SJCRH30 (cell line): ENCODE measurements at regions not wholly inside any gene's neighbourhood (a gene's known extent, or its start where the extent isn't known, plus 50 kb on each side); places are given as distances from the start of the nearest gene placed in this dataset.
"Not testable (repeated sequence)": the region's sequence is repeated elsewhere in the genome, so short reads cannot be mapped to it uniquely, and the experiment has no call there.

Experiments used
- DNase-seq, 2 experiments: peaks; one replicate each; pipeline ENCODE4 v3.0.0-alpha.2; 2015 to 2020
- H3K27ac ChIP-seq: fragments of 250-450 bp; sonication (Bioruptor Pico); 2 replicates; pipeline ENCODE4 v1.5.1; 2020; ENCODE audit warnings: mild to moderate bottlenecking, moderate library complexity
- H3K27me3 ChIP-seq: fragments of 250-450 bp; sonication (Bioruptor Pico); 2 replicates; pipeline ENCODE4 v1.5.1; 2020; ENCODE audit warnings: mild to moderate bottlenecking, moderate library complexity
- H3K36me3 ChIP-seq: fragments of 250-450 bp; sonication (Bioruptor Pico); 2 replicates; pipeline ENCODE4 v1.5.1; 2020; ENCODE audit warnings: mild to moderate bottlenecking, moderate library complexity
- H3K4me1 ChIP-seq: fragments of 250-450 bp; sonication (Bioruptor Pico); 2 replicates; pipeline ENCODE4 v1.5.1; 2020; ENCODE audit warnings: mild to moderate bottlenecking, moderate library complexity
- H3K4me3 ChIP-seq: fragments of 250-450 bp; sonication (Bioruptor Pico); 2 replicates; pipeline ENCODE4 v1.5.1; 2020; ENCODE audit warnings: mild to moderate bottlenecking, moderate library complexity
- H3K9me3 ChIP-seq: fragments of 250-450 bp; sonication (Bioruptor Pico); replicated peaks from 2 replicates; pipeline ENCODE4 v1.5.1; 2020; ENCODE audit warnings: mild to moderate bottlenecking, moderate library complexity

DNA sequence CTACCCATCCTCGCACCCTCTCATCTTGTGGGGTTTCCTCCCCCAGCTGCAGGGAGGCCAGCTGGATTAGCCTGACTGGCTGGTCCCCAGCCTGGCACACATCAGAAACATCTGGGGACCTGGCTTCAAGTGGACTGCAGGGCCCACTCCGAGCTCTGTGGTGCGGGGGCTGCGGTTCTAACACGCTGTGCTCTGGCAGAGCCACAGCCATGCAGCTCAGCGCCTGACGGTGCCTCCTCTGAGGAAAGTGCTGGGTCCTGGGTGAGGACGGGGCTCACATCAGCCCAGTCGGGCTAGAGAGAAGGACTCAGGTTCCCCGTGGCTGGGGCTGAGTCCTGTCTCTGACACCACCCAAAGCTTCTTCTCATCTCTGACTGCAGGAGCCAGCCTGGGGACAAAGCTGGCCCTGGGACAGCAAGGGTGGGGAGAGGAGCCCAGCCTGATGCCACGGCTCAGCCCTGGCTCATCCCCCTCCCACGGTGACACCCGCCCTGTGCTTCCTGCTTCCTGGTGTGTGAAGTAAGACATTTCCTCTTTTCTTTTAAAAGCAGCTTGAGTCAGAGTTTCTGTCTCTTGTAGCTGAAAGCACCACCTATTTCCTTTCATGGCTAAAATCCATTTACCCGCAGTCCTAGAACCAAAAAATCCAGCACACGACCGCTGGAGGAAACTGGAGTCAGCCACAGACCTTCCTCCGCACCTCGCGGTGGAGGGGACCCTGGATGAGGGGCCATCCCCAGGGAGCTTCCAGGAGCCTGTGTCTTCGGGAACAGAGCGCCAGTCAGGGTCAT is 127.4 kb upstream of the AFDN start:
- Histone ChIP-seq H3K36me3 (no peaks in the 10 kb centered on the region), H3K27me3 (no peaks in the 10 kb centered on the region), H3K9me3 (no peaks in the 10 kb centered on the region), H3K4me1 (no peaks in the 10 kb centered on the region), H3K27ac (no peak overlapping the region), H3K4me3 (no peak overlapping the region)
- DNase-seq, result no peak

DNA sequence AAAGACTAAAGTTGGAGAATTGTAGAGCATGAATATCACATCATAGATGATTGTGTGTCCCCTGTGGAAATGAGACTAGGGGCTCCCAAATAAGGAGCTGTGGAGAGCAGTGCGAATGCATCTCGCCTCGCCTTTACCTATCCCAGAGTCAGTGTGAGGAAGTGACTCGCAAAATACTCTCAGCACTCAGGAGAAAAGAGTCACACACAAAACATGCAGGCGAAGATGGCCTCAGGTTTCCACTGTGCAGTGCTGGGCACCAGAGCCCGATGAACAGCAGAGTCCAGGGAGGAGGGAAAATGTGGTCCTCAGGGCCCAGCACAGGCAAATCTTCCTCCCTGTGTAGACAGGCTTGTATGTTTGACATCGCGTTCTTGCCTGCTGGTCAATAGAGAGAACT is 126.5 kb upstream of the AFDN start:
- Histone ChIP-seq H3K27ac (no peak overlapping the region), H3K36me3 (no peaks in the 10 kb centered on the region), H3K27me3 (0 out of 2 replicates have a peak, but pooled peaks cover 4% of the 10 kb centered on the region), H3K9me3 (no peaks in the 10 kb centered on the region), H3K4me1 (no peaks in the 10 kb centered on the region), H3K4me3 (no peak overlapping the region)
- no peak for DNase-seq

DNA sequence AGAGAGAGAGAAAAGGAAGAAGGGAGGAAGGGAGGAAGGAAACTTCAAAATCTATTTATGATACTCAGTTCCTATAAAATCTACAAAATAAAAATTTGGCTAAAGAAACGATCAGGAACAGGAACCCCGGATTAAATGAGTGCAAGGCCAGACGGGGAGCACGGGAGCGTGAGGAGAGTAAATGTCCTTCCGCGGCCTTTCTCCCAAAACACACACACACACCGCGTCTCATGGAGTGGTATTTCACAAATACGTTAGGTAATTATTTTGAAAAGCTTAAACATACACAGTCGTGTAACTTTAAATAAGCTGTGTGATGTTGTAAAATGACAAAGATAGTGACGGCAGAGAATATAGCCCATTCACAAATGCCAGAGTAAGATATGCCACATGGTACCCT is 125.7 kb upstream of the AFDN start:
- Histone ChIP-seq H3K36me3 (no peaks in the 10 kb centered on the region), H3K27ac (no peak overlapping the region), H3K4me3 (no peak overlapping the region), H3K27me3 (0 out of 2 replicates have a peak, but pooled peaks cover 4% of the 10 kb centered on the region), H3K4me1 (no peaks in the 10 kb centered on the region), H3K9me3 (no peaks in the 10 kb centered on the region)
- no peak for DNase-seq

DNA sequence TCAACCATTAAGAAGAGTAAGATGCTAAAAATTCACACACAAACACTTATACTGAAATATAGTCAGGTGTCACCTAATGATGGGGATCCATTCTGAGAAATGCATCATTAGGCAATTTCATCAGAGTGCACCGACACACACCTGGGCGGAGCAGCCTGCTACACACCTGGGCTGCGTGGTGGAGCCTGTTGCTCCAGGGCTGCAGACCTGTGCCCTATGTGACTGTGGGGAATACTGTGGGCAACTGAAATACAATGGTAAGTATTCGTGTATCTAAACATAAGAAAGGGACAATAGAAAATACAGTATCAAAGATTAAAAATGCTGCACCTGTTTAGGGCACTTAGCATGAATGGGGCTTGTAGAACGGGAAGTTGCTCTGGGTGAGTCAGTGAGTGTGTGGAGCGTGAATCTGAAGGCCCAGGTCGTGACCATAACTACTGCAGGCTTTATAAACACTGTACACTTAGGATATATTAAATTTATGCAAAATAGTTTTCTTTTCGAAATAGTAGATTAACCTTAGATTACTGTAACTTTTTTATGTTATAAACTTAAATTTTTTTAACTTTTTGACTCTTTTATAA is 124.4 kb upstream of the AFDN start:
- DNase-seq, result no peak
- Histone ChIP-seq H3K27ac (no peak overlapping the region), H3K4me1 (0 out of 2 replicates have a peak, but pooled peaks cover 3% of the 10 kb centered on the region), H3K27me3 (0 out of 2 replicates have a peak, but pooled peaks cover 4% of the 10 kb centered on the region), H3K36me3 (no peaks in the 10 kb centered on the region), H3K4me3 (no peak overlapping the region), H3K9me3 (no peaks in the 10 kb centered on the region)

DNA sequence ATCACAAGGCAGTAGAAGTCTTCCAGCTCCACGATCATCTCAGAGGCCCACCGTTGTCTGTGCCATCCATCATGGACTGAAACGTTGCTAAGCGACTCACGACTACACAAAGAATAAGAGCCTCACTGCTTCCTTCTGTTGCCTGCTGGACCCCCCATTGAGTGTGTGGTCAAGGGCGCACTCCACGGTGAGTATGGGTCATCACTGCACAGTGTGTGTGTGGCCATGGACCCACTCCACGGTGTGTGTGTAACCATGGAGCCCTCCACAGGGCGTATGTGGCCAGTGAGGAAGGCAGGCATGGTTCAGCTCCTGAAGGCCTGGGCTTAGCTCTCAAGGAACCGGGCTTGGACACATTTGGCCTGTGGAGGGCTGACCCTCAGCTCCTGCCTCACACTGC is 123.4 kb upstream of the AFDN start:
- H3K27me3 ChIP-seq, result 0 out of 2 replicates have a peak, but pooled peaks cover 4% of the 10 kb centered on the region
- DNase-seq, result no peak
- no peaks in the 10 kb centered on the region for H3K9me3 ChIP-seq
- no peak overlapping the region for H3K27ac ChIP-seq
- no peak overlapping the region for H3K4me3 ChIP-seq
- H3K36me3 ChIP-seq, result no peaks in the 10 kb centered on the region
- H3K4me1 ChIP-seq, result 0 out of 2 replicates have a peak, but pooled peaks cover 4% of the 10 kb centered on the region

DNA sequence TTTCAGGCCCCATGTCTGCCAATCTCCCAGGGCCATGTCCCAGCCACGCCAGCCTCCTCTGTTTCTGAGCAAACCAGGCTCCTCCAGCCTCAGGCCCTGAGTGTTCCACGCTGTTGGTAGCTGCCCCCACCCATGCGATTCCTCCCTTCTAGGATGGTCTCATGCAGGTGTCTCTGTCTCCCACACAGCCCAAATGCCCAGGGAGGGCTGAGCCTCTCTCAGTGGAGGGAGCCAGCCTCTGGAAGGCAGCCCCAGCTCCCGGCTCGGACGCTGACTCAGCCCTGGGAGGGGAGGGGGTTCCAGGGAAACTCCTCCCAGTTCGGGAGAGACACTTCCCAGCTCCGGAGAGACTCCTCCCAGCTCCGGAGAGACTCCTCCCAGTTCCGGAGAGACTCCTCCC is 122.9 kb upstream of the AFDN start:
- no peak for DNase-seq
- Histone ChIP-seq H3K9me3 (no peaks in the 10 kb centered on the region), H3K36me3 (no peaks in the 10 kb centered on the region), H3K27ac (no peak overlapping the region), H3K4me3 (no peak overlapping the region), H3K27me3 (0 out of 2 replicates have a peak, but pooled peaks cover 4% of the 10 kb centered on the region), H3K4me1 (0 out of 2 replicates have a peak, but pooled peaks cover 4% of the 10 kb centered on the region)

DNA sequence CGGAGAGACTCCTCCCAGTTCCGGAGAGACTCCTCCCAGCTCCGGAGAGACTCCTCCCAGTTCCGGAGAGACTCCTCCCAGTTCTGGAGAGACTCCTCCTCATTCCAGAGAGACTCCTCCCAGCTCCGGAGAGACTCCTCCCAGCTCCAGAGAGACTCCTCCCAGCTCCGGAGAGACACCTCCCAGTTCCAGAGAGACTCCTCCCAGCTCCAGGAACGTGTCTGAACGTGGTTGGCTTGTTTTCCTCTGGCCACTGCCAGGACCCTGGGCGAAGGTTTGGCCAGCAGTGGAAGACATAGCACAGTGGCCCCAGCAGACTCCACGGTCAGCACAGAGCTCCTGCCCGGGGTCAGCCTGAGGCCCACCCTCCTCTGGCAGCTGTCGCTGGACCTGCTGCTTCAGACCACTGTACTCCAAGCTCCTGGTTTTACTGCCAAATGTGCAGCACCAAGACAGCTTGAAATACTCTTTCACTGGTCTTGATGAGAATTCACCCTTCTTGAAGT is 122.3 kb upstream of the AFDN start:
- Histone ChIP-seq H3K27ac (no peak overlapping the region), H3K9me3 (no peaks in the 10 kb centered on the region), H3K27me3 (0 out of 2 replicates have a peak, but pooled peaks cover 4% of the 10 kb centered on the region), H3K36me3 (no peaks in the 10 kb centered on the region), H3K4me1 (0 out of 2 replicates have a peak, but pooled peaks cover 4% of the 10 kb centered on the region), H3K4me3 (no peak overlapping the region)
- DNase-seq, result no peak

DNA sequence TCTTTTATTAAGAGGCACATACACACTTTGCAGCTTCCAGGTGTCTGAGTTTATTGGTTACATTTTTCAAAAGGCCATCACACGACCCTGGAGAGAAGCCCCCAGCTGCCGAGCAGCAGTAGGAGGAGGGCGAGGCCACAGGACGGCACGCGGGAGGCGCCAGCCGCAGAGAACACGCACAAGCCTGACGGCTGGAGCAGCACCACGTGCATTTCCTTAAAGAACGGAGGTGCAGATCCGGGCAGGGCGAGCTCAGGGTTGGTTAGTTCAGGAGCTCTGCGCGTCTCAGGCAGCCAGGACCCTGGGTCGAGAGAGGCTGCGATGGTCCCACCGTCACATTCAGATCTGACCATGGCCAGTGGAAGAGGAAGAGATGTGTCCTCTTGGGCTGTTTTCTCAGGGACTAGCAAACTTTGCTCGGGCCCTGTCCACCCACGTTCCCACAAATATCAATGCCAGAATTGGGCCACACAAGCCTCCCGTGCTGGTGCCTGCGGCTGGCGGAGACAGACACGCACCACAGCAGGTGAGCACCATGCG is 121.4 kb upstream of the AFDN start:
- Histone ChIP-seq H3K4me3 (no peak overlapping the region), H3K27ac (no peak overlapping the region), H3K27me3 (0 out of 2 replicates have a peak, but pooled peaks cover 4% of the 10 kb centered on the region), H3K4me1 (0 out of 2 replicates have a peak, but pooled peaks cover 4% of the 10 kb centered on the region), H3K36me3 (no peaks in the 10 kb centered on the region), H3K9me3 (no peaks in the 10 kb centered on the region)
- DNase-seq, result no peak

DNA sequence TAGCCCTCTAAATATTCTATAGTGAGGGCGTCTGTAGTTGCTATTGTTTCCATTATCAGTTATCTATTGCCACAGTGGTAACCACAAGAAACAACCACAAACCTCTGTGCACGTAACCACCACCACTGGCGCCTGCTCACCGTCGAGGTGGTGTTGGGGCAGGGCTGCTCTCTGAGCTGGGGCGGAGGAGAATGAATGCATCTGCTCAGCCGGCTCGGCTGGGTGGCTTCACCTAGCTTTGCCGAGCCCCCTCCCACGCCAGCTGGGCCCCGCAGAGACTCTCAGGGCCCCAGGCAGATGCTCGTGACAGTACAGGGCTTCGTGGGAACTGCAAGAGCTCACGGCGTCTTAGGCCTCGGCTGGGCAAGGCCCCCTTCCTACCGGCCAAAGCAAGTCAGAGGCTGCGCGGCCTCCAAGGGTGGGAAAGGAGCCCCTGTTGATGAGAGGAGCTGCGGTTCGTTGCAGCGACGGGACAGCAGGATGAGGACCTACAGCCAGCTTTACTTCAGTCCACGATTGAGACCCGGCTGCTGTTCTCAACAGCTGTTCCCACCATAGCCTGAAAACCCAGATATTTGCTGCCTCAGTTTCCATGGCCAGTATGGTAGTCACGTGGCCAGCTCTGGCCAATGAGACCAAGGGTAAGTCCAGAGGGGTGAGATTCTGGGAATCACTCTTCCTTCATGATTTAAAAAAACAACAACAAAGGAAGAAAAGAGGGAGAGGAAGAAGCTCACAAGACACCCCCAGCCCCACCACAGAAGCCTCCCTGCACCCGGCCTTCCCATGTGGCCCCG is 120.2 kb upstream of the AFDN start:
- no peak overlapping the region for H3K27ac ChIP-seq
- H3K9me3 ChIP-seq, result no peaks in the 10 kb centered on the region
- 0 out of 2 replicates have a peak, but pooled peaks cover 4% of the 10 kb centered on the region for H3K27me3 ChIP-seq
- 0 out of 2 replicates have a peak, but pooled peaks cover 4% of the 10 kb centered on the region for H3K4me1 ChIP-seq
- no peak for DNase-seq
- no peaks in the 10 kb centered on the region for H3K36me3 ChIP-seq
- no peak overlapping the region for H3K4me3 ChIP-seq

DNA sequence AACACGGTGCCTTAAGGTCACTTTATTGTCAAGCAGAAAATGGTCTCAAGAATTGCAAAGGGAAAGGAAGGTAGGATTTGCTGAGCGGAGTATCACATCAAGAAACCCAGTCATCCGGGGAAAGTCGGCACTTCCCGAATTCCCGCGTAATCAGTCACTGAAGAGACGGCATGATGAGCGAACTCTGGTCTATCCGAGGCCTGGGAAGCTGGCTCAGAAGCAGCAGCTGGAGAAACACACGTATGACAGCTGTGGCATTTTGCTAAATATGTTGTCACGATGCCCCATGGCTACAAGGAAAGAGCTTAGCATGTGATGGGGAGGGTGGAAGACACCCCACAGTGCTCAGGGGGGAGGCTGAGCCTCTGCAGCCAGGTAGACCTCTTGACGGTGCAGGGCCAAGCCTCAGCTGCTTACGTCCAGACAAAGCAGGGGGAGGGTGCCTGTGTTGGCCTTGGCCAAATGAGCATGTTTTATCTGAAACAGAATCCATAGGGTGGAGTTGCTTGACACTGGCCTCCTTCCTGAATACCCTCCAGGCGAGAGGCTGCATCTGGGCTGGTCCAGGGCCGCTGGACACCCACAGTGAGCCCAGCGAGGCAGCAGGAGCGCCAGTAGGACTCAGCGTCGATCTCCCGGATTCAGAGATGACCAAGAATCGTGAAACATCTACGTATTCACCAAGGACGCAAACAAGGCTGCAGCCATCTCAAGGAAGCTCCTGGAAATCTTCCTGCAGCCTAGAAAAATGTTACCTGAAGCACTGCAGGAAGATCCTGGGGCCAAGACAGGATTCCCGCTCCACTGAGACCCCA is 118.8 kb upstream of the AFDN start:
- Histone ChIP-seq H3K4me1 (0 out of 2 replicates have a peak, but pooled peaks cover 4% of the 10 kb centered on the region), H3K27me3 (0 out of 2 replicates have a peak, but pooled peaks cover 4% of the 10 kb centered on the region), H3K9me3 (no peaks in the 10 kb centered on the region), H3K27ac (no peak overlapping the region), H3K36me3 (no peaks in the 10 kb centered on the region), H3K4me3 (no peak overlapping the region)
- peak; percentile 43 to 63 for DNase-seq

DNA sequence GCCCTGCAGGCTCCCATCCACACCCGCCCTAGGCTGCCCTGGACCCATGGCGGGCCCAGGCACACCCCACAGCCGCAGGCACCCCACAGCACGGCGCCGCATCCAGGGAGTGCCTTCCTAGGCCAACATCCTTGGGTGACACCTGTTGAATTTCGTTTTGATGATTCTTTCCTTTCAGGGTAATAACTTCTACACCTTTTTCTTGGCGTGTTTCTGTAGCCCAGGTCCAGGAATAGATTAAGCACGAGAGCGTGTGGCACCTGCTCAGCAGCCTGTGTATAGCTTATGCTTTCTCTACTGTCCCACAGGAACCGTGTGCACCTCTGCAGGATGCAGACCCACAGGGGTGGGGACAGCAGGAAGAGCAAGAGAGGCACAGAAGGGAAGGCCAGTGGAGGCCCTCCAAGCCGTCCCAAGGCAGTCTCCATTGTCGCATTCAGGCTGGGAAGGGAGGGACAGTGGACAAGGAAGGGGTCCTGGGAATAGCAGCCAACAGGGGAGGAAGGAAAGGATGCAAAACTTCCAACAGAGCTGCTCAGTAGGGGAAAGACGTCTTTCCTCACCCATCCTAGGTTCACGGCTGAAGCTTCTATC is 118.1 kb upstream of the AFDN start:
- Histone ChIP-seq H3K4me1 (0 out of 2 replicates have a peak, but pooled peaks cover 4% of the 10 kb centered on the region), H3K27ac (no peak overlapping the region), H3K9me3 (no peaks in the 10 kb centered on the region), H3K27me3 (peaks cover 4% of the 10 kb centered on the region; the same call in 1 of the 2 replicates), H3K36me3 (no peaks in the 10 kb centered on the region), H3K4me3 (no peak overlapping the region)
- DNase-seq, result no peak

DNA sequence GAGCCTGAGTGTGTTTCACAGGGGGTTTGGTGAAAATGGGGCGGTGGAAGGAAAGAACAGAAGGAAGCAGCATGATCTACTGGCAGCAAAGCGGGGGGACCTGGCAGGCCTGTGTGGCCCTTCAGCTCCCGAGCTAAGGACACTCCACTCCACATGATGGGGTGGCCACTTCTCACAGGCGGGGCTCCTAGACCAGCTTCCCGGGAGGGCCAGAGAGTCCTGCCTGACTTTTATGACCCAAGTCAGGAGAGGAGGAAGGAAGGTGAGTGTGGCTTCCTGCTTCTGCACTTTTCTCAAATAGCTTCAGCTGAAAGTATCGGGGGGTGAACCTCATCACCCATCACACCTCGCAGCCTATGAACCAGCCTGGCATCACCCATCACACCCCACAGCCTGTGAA is 117.5 kb upstream of the AFDN start:
- DNase-seq, result no peak
- Histone ChIP-seq H3K4me3 (no peak overlapping the region), H3K36me3 (no peaks in the 10 kb centered on the region), H3K27ac (no peak overlapping the region), H3K9me3 (no peaks in the 10 kb centered on the region), H3K27me3 (peaks cover 4% of the 10 kb centered on the region), H3K4me1 (0 out of 2 replicates have a peak, but pooled peaks cover 4% of the 10 kb centered on the region)

DNA sequence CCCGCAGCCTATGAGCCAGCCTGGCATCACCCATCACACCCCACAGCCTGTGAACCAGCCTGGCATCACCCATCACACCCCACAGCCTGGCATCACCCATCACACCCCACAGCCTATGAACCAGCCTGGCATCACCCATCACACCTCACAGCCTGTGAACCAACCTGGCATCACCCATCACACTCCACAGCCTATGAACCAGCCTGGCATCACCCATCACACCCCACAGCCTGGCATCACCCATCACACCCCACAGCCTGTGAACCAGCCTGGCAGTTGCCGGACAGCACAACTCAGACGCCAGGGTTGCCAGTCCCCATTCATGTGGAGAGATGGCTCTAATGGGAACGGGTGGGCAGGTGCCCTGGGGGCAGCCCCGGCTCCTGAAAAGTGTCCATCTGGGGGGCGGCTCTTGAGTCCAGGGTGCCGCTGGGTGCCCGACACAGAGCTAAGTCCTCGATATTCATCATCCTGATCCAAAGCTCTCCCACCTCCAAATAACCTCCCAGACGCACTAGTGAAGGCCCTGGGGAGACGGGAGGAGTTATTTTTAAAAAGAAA is 116.9 kb upstream of the AFDN start:
- H3K27ac ChIP-seq, H3K9me3 ChIP-seq, H3K27me3 ChIP-seq, DNase-seq, H3K4me1 ChIP-seq, H3K36me3 ChIP-seq, H3K4me3 ChIP-seq: not testable (repeated sequence)
